K562 (cell line): ENCODE measurements at regions not wholly inside any gene's neighbourhood (a gene's known extent, or its start where the extent isn't known, plus 50 kb on each side); places are given as distances from the start of the nearest gene placed in this dataset.

Experiments
- ATAC-seq: fragments of 200-7000 bp; cut with Tn5 transposase; 3 replicates; pipeline ENCODE4 v1.9.1; 2020; ENCODE audit warnings: moderate library complexity
- BruUV-seq: library from RNA; stranded (reverse); fragments of 400-500 nt; replicated peaks from 2 replicates; lab custom pipeline; 2021; lab: Mats Ljungman, UMichigan
- CTCF ChIA-PET: fragments of 300-600 bp; formaldehyde crosslinking; extraction: SDS; loops from one replicate; lab custom pipeline; 2021; ENCODE audit warnings: low intra/inter-chr PET ratio; lab: Yijun Ruan, JAX
- POLR2A ChIA-PET: fragments of 300-600, 350-650 bp; sonication (Branson Sonifier 250); formaldehyde crosslinking; extraction: SDS; loops from one replicate; lab custom pipeline; 2021; ENCODE audit warnings: antibody characterized with exemption, inconsistent platforms; lab: Yijun Ruan, JAX
- DNase-seq, 4 experiments: peaks; one replicate each; pipeline versions ENCODE4 v3.0.0 to v3.0.0-alpha.2; 2011 to 2018; ENCODE audit warnings: low spot score in 3 of 4, mixed read lengths in 3 of 4; ENCODE audit errors: extremely low read depth in 1 of 4
- FAIRE-seq: peaks from 2 replicates; lab custom pipeline; 2011; peaks lifted over from hg19 to GRCh38; lab: Jason Lieb, UNC
- H2AFZ ChIP-seq: 2 replicates; pipeline ENCODE4 v1.6.0; 2011; ENCODE audit warnings: low read depth, low read length, control low read depth, inconsistent platforms
- H3K27ac ChIP-seq: fragments of 200-600 bp; 3 replicates; pipeline ENCODE4 v1.8.0; 2011; ENCODE audit warnings: low read depth, mild to moderate bottlenecking, control low read depth, inconsistent platforms, low read length, moderate library complexity, mixed read lengths; ENCODE audit errors: extremely low read depth
- H3K27me3 ChIP-seq, 2 experiments: fragments of 300-600 bp in 1 of 2; 2 replicates in 1 of 2; 3 replicates in 1 of 2; pipeline versions ENCODE4 v1.6.0 to v1.8.0; 2011; ENCODE audit warnings: inconsistent platforms in 2 of 2, low read length in 2 of 2, mild to moderate bottlenecking in 1 of 2, mixed read lengths in 1 of 2, moderate library complexity in 1 of 2; ENCODE audit not compliant: control insufficient read depth in 2 of 2, insufficient read depth in 2 of 2
- H3K36me3 ChIP-seq: fragments of 300-600 bp; 3 replicates; pipeline ENCODE4 v1.8.0; 2011; ENCODE audit warnings: mild to moderate bottlenecking, low read length, inconsistent platforms; ENCODE audit not compliant: control insufficient read depth, insufficient read depth
- H3K4me1 ChIP-seq, 2 experiments: fragments of 200-600 bp in 1 of 2; replicated peaks in 1 of 2; 2 replicates in 1 of 2; 3 replicates in 1 of 2; pipeline versions ENCODE4 v1.5.1 to v1.8.0; 2011; ENCODE audit warnings: inconsistent platforms in 2 of 2, low read length in 2 of 2, mild to moderate bottlenecking in 1 of 2, mixed read lengths in 1 of 2, moderate library complexity in 1 of 2; ENCODE audit not compliant: control insufficient read depth in 2 of 2, insufficient read depth in 2 of 2
- H3K4me2 ChIP-seq: 2 replicates; pipeline ENCODE4 v1.6.1; 2011; ENCODE audit warnings: low read length, control low read depth, inconsistent platforms, mixed read lengths; ENCODE audit not compliant: insufficient read depth
- H3K4me3 ChIP-seq: fragments of 200-600 bp; sonication (generic), shearing (Covaris generic); 2 replicates; pipeline ENCODE4 v1.5.1; 2016; ENCODE audit warnings: control low read depth, inconsistent platforms
- H3K79me2 ChIP-seq: fragments of 200-600 bp; 3 replicates; pipeline ENCODE4 v1.8.0; 2011; ENCODE audit warnings: low read length, inconsistent platforms; ENCODE audit not compliant: control insufficient read depth, insufficient read depth
- H3K9ac ChIP-seq, 2 experiments: 2 replicates each; pipeline versions ENCODE4 v1.6.0 to v1.6.1; 2011; ENCODE audit warnings: low read depth in 2 of 2, low read length in 2 of 2, control low read depth in 1 of 2, inconsistent platforms in 1 of 2, mild to moderate bottlenecking in 1 of 2, mixed read lengths in 1 of 2; ENCODE audit not compliant: insufficient read depth in 1 of 2
- H3K9me1 ChIP-seq: one replicate; pipeline ENCODE4 v1.6.0; 2011; ENCODE audit warnings: inconsistent platforms, mild to moderate bottlenecking, low read length, moderate library complexity; ENCODE audit not compliant: control insufficient read depth, insufficient read depth
- H3K9me3 ChIP-seq: replicated peaks from 2 replicates; pipeline ENCODE4 v1.5.1; 2011; ENCODE audit warnings: low read depth, low read length, inconsistent platforms; ENCODE audit not compliant: control insufficient read depth, insufficient read depth
- H4K20me1 ChIP-seq: replicated peaks from 2 replicates; pipeline ENCODE4 v1.6.1; 2011; ENCODE audit warnings: low read length, inconsistent platforms, mixed read lengths; ENCODE audit not compliant: control insufficient read depth, insufficient read depth
- ATF6 ChIP-seq: sonication (generic); formaldehyde crosslinking; IDR thresholded peaks from 2 replicates; pipeline ENCODE4 v1.4.0; 2020; ENCODE audit warnings: mild to moderate bottlenecking, missing genetic modification reagents
- CBX1 ChIP-seq: sonication (generic); IDR thresholded peaks from 2 replicates; pipeline ENCODE4 v1.6.1; 2016; ENCODE audit warnings: antibody characterized with exemption, low read depth, mild to moderate bottlenecking
- CTBP1 ChIP-seq: fragments of 450-650 bp; IDR thresholded peaks from 2 replicates; pipeline ENCODE4 v1.6.1; 2016; ENCODE audit warnings: borderline replicate concordance
- FOSL1 ChIP-seq: fragments of 200-800 bp; sonication (Bioruptor generic); conservative IDR thresholded peaks from 2 replicates; pipeline ENCODE4 v1.6.1; 2016; ENCODE audit warnings: missing genetic modification characterization, missing compliant biosample characterization
- HMGN3 ChIP-seq: IDR thresholded peaks from 2 replicates; pipeline ENCODE4 v1.6.1; 2011; ENCODE audit warnings: borderline replicate concordance, low read depth, mild to moderate bottlenecking, mixed read lengths, low read length; ENCODE audit not compliant: insufficient read length; ENCODE audit errors: extremely low read depth
- MCM5 ChIP-seq: fragments of 450-650 bp; IDR thresholded peaks from 2 replicates; pipeline ENCODE4 v1.6.1; 2016; ENCODE audit warnings: low read depth
- SMAD3 ChIP-seq: fragments of 450-650 bp; formaldehyde crosslinking; conservative IDR thresholded peaks from 2 replicates; pipeline ENCODE4 v1.4.0; 2020; ENCODE audit warnings: mild to moderate bottlenecking
- ZNF174 ChIP-seq: fragments of 250-450 bp; sonication (Bioruptor Pico); IDR thresholded peaks from 2 replicates; pipeline ENCODE4 v1.4.0; 2020; ENCODE audit warnings: mild to moderate bottlenecking
- ZNF197 ChIP-seq: fragments of 200-800 bp; sonication (Bioruptor generic); IDR thresholded peaks from 2 replicates; pipeline ENCODE4 v1.6.1; 2016; ENCODE audit warnings: low read depth, missing genetic modification characterization, missing compliant biosample characterization
- ZSCAN29 ChIP-seq: fragments of 450-650 bp; IDR thresholded peaks from 2 replicates; pipeline ENCODE4 v1.6.1; 2017
- WGBS: fragments of 100-300 bp; shearing (Covaris generic); methylation state at CpG from one replicate; pipeline ENCODE4 v1.1.6; 2016; ENCODE audit warnings: low coverage, mixed read lengths; ENCODE audit not compliant: insufficient coverage; ENCODE audit errors: missing lambda C conversion rate; 5-methylcytosine and 5-hydroxymethylcytosine counted together
- in situ Hi-C: fragments of 300-500 bp; cut with MboI; formaldehyde crosslinking; loops from 4 replicates; pipeline ENCODE4 v1.15.0; 2018; ENCODE audit warnings: inconsistent platforms, mixed read lengths
- intact Hi-C: fragments of 100-400 bp; cut with micrococcal nuclease; formaldehyde crosslinking; loops from 2 replicates; pipeline ENCODE4 v1.14.2; 2022
- TF ChIP-seq, protein P1 (sequence below): sonication (generic); formaldehyde crosslinking; IDR thresholded peaks from 2 replicates; pipeline ENCODE4 v1.9.0; 2022; ENCODE audit warnings: mild to moderate bottlenecking, missing genetic modification reagents
- TF ChIP-seq, protein P2 (sequence below): fragments of 450-650 bp; IDR thresholded peaks from 2 replicates; pipeline ENCODE4 v1.6.1; 2016; ENCODE audit warnings: low read depth, mild to moderate bottlenecking, moderate library complexity

DNA sequence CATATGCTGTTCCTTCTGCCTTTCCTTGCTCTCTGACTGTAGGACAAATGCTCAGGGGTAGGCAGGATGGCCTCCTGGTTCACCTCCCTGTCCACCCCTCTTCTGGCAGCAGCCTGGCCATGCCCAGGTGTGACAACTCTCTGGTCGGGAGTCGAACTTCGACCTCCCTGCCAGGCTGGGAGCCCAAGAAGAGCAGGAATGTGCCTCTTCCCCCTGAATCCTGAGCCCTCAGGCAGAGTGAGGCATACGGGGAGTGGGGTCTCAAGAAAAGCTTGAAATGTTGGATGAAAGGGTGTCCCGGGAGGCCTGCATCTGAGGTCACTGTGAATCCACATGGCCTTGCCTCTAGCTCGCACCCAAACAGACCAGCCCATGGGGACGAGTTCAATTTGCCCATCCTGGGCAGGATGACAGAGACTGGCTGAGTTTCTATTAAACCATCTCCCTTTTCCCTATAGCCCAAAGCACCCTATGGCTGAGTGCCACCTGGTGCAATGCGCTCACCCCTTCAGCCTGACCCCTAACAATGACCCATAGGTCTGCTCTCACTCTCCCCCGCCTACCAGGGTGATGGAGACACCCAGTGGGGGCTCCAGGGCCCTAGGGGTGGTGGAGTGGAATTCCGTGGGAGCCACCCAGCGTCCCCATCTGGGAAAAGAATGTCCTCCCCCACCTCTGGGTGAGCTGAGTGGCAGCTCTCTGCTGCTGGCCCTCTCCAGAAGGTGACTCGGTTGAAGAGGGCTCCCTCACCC, 52.9 kb upstream of the DIO3 start:
- BruUV-seq = no TSS peak
- FAIRE-seq (no peak), ATAC-seq (no peak), DNase-seq (no peak)
- no peaks in the 10 kb centered on the region for H3K79me2 ChIP-seq
- no peaks in the 10 kb centered on the region for H4K20me1 ChIP-seq
- POLR2A ChIA-PET = no interaction called here
- H3K4me2 ChIP-seq = no peak overlapping the region
- no peak overlapping the region for H2AFZ ChIP-seq
- intact Hi-C loops = no loop called here
- no peaks in the 10 kb centered on the region for H3K9me3 ChIP-seq
- no peak overlapping the region for H3K4me3 ChIP-seq
- no peak for TF ChIP-seq ZNF197 (CRISPR knock-in tag)
- TF ChIP-seq FOSL1 = no peak
- no peak for TF ChIP-seq SMAD3 (CRISPR knock-in tag)
- TF ChIP-seq, protein P1, sequence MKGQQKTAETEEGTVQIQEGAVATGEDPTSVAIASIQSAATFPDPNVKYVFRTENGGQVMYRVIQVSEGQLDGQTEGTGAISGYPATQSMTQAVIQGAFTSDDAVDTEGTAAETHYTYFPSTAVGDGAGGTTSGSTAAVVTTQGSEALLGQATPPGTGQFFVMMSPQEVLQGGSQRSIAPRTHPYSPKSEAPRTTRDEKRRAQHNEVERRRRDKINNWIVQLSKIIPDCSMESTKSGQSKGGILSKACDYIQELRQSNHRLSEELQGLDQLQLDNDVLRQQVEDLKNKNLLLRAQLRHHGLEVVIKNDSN (CRISPR knock-in tag) = no peak
- TF ChIP-seq MCM5 = no peak
- TF ChIP-seq, protein P2, sequence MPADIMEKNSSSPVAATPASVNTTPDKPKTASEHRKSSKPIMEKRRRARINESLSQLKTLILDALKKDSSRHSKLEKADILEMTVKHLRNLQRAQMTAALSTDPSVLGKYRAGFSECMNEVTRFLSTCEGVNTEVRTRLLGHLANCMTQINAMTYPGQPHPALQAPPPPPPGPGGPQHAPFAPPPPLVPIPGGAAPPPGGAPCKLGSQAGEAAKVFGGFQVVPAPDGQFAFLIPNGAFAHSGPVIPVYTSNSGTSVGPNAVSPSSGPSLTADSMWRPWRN = no peak
- no peak for TF ChIP-seq ZNF174 (CRISPR knock-in tag)
- TF ChIP-seq ATF6 (CRISPR knock-in tag) = no peak
- TF ChIP-seq ZSCAN29 = no peak
- TF ChIP-seq CBX1 = no peak
- TF ChIP-seq CTBP1 = no peak
- no peak for TF ChIP-seq HMGN3
- H3K9me1 ChIP-seq = no peaks in the 10 kb centered on the region
- in situ Hi-C loops = no loop called here
- H3K4me1 ChIP-seq = peaks cover 0 to 3% of the 10 kb centered on the region in 2 experiments; a peak in 2 of 5 replicates
- no peaks in the 10 kb centered on the region for H3K36me3 ChIP-seq
- CTCF ChIA-PET = no interaction called here
- no peak overlapping the region for H3K9ac ChIP-seq
- peaks cover 2 to 73% of the 10 kb centered on the region in 2 experiments for H3K27me3 ChIP-seq
- WGBS = 2% methylated on average over 12 of the region's 12 CpGs
- no peak overlapping the region for H3K27ac ChIP-seq
